NCI-H510A treated with DMSO at 0.1 percent for 48 hours (cell line): ENCODE measurements at regions not wholly inside any gene's neighbourhood (a gene's known extent, or its start where the extent isn't known, plus 50 kb on each side); places are given as distances from the start of the nearest gene placed in this dataset.

Source experiments
- DNase-seq: peaks from one replicate; lab custom pipeline; 2025; lab: John Stamatoyannopoulos, UW

DNA sequence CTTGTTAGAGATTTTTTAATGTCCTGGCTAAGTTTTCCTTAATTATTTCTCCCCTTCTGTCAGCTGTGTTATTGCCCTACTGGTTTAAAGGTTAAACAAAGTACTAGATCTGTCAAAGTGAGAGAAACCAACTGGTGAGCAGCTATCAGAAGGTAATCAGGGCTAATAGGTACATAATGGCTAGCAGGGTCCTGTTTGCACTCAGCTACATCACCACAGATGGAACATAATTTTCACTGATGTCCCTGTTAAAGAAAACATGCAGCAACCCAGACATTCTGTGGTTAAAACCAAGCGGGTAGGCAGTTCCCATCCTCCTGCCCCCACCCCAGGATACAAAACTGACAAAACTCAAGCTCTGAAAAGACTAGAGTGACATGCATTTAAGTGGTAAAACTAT is 473.9 kb downstream of the NR2F1-AS1 start:
- no peak for DNase-seq

DNA sequence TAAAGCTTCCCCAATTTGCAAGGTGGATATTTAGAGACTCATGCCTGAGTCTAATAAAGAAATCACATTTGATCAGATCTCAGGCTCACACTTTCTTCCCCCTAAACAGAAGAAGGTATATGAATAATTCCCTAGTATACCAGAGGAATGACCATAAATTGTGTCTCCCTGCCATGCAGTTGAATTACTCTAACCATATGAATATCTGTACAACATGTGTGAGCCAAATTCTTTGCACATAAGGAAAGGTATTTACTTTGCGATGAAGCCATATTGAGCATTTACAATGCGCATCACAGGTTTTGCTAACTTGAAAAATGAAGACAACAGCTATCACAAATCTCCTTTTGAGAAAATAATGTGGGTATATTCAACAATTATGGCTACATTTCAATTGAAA is 479.4 kb downstream of the NR2F1-AS1 start:
- no peak for DNase-seq

DNA sequence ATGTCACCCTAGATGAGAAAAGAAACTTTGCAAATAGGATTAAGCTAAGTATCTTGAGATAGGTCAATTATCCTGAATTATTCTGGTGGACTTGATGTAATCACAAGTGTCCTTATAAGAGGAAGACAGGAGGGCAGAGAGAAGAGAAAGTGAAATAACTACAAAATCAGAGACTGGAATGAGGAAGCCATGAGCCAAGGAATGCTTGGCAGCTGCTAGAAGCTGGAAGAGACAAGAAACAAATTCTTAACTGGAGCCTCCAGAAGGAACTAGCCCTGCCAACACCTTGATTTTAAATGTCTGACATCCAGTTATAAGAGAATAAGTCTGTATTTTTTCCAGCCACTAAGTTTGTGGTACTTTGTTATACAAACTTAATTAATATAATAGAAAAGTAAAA is 480.0 kb downstream of the NR2F1-AS1 start:
- DNase-seq: no peak

DNA sequence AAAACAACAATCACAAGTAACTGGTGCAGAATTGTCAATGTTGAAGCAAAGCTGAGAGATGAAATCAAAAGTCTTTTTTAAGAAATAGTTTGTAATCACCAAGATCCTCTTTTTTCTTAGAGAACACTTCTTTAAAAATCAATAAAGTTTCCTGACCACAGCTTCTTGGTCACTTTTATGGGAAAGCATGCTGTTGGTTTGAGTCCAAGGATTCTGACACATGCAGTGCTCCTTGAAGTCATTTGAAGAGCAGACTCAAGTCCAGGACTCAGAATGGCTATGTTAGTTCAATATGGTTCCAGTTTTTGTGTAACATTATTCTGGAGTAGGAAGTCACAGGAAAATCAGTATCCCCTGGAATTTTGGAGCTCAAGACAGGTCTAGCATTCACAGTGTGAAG is 480.6 kb downstream of the NR2F1-AS1 start:
- no peak for DNase-seq

DNA sequence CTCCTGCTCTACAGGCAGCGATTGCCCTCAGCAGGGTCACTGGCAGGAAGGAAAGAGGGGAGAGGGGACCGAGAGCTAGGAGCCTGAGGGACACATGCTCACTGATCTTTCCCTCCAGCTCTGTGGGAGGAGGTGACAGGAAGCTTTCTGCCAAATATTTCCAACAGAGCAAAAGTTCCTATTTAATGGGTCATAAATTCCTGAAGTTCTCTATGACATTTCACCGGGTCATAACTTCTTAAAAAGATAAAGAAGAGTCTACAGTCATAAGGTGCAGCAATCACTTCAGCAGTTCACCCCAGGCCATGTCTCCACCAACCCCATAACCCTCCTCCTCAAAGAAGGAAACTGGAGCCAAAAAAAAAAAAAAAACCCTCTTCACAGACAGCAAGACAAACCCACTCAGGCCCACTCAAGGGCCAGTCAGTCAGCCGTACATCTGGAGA is 481.1 kb downstream of the NR2F1-AS1 start:
- no peak for DNase-seq

DNA sequence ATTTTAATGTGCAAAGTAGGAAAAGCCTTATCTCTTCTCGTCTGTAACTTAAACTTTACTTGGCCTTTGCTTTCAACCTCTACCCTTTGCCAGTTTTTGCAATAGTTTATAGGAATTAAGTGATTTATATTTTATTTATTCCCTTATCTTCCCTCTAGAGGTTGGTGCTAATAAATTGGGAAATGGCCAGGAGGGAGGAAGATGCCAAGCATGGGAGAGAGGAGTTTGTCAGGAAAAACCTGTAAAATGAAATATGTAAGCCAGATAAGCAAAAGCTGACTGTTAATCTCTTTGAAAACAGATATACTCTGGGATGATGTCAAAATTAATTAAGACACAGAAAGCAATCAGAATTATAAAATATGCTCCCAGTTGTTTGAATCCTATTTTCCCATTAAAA is 484.5 kb downstream of the NR2F1-AS1 start:
- DNase-seq: no peak

DNA sequence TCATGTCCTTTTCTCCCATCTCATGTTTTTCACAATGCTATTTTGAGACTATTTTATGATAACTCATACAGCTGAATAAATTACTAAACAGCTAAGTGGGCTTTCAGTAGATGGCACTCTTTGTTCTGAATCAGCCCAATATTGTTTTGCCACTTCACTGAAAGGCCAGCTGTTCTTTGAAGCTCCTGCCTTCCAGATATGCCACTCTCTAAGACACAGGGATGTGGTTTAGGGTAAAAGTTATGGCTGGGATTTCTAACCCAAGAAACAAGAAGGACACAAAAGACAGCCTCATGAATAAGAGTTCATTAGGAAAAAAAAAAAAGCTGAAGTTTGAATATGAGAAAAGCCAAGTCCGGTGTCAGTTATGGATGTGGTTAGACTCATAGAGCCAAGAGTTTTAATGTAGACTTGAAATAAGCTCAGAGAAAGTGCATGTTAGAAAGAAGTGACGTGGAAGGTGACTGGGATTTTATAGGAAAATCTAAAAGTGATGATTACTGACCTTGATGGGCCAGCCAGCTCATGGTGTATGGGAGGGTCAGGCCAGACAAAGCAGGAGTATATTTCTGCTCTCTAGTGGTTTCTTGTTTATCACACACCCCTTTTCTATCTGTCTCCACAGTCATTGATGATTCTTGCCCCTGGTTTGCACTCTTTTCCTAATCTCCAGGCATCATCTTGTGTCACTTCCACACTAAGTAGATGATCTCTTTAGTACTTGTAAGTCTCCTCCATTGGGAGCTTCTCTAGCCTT is 488.5 kb downstream of the NR2F1-AS1 start:
- DNase-seq: no peak

DNA sequence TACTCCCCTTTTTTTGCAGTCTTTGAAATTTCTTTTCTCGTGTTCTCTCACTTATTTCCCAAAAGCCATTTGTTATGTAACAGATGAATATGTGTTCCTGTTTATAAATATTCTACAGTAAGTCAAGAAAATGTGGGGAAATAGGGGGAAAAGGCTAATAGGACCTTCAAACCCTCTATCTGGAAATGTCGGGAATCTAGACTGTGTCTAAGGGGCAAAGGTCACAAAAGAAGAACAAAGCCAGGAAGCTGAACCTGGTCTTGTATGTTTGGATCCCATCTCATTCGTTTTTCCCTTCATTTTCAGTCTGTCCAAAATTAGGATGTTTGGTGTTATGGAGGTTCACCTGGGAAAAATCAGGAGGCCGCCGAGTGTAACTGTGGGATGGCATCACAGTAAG is 490.3 kb downstream of the NR2F1-AS1 start:
- no peak for DNase-seq

DNA sequence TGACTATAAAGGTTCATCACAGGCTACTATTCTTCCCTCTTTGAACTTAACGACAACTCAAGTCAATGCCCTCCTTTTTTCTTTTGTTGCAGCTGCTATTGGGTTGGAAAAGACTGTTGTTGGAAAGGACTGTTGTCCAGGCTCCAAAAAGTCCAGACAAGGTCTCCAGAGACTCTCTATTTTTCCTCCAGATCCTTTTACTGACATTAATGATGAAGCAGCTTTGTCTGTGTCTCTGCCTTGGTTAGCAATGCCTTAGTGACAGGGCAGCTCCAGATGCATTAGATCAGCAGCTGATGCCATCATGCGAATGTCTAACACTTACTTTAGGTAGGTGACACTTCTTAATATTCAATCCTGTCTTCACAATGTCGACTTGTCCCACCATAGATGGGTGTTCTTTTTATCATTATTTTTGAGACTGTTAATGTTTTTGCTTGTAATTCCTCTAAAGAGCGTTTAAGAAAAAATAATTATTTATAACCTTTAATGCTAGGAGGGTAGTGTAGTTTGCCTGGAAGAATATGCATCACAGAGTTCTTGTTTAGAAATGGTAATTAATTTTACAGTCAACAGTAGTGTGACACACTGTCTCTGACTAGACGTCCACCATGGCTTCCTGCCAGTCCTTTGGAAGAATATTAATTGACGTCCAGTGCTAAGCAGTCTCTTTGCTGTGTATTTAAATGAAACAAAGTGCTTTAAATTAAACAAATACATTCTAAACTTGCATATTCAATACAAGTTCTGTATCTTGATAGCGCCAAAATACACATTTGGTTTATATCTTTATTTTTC is 492.2 kb downstream of the NR2F1-AS1 start:
- DNase-seq: no peak

DNA sequence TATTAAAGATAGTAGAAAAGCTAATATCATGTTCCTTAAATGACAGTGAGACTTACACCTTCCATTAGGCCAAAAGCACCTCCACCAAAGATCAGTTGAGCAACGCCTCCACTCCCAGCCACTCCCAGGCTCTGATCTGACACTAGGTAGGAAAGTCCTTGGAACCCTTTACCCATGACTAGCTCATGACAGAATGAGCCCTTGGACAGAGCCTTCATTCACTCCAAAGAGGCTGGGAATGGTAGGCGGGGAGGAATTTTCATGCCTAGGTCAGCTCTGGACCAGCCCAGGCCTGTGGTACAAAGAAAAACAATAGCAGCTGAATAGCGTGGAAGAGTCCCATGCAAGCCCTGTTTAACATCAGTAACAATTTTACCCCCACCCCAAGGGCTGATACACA is 493.7 kb downstream of the NR2F1-AS1 start:
- no peak for DNase-seq

DNA sequence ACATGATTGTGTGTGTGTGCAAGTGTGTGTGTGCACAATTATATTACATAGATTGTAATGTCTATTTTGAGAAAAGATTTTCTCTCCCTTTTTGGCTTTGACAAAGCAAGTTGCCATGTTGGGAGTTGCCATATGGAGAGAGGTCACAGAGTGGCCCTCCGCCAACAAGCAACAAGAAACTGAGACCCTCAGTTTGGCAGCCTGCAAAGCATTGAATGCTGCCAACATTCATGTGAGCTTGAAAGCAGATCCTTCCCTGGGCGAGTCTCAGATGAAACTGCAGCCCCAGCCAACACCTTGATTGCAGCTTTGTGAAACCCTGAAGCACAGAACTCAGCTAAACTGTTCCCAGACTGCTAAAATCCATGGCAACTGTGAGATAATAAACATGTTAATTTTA is 498.0 kb downstream of the NR2F1-AS1 start:
- no peak for DNase-seq

DNA sequence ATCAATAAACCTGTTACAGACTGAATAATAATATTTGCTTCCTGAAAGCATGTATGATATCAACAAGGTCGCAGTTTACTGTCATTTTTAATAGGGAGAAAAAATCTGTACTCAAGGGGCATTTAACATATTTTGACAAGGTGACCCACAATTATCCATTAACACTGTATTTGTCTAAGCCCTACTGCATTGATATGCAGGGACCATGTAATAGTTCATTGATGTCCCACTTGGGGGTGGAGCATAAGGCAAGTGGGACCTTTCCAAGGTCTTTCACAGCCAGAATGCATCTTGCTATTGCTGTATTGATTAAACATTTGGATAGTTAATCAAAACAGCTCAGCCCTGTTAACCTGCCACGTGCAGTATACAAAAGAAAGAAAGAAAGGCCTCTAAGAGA is 502.0 kb downstream of the NR2F1-AS1 start:
- no peak for DNase-seq

DNA sequence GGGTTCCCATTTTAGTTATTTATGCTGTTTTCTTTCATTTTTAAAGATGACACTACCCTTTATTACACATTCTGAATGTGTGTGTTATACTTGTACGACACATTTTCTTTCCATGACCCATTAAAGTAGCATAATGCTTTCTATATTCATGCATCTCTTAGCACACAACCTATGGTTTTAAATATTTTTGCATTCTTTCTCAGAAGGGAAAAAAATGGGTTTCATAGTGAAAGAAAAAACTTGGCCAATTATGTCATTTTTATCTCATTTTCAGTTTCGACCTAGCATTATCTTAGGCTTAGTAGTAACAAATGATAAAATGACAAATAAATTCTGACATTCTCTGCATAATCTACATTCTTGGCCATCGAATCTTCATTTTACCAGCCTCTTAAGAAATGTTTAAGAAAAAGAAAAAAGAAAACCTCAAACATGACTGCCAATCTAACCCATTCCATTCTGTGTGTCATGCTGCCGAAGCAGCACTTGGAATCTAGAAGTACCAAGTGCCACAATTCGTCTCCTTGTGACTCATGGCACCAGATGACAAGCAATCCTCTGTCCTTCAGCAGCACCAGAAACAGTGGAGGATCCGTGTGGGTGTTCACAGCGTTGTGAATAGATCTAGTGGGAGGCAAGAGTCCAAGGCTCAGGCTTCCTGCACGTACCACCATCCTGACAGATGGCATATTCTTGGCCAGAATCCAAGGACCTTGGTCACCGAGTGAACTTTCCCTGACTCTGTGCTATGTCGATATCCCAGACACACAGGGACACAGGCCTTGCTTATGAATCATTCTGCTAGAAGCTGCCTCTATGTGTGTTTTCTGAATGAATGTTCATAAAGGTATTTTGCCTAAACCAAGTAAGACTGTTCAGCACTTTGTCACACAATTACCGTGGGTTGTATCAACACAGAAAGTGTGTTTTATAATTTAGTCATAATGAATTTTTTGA is 502.7 kb downstream of the NR2F1-AS1 start:
- peak; percentile 2 for DNase-seq

DNA sequence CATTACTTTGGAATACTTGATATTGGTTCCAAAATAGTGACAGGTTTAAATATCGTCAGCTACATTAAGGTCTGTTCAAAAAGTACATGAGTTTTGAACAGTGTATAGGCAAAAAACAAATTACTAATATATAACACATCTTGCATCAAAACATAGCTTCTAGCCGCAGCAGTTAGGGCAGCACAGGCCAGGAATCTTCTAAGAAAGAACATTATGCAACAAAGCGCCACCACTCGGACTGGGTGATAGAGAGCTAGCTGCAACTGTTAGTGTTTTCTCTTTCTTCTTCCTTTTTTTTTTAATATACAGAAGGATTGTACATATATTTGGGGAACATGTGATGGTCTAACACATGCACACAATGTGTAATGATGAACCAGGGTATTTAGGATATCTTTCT is 504.5 kb downstream of the NR2F1-AS1 start:
- DNase-seq: no peak

DNA sequence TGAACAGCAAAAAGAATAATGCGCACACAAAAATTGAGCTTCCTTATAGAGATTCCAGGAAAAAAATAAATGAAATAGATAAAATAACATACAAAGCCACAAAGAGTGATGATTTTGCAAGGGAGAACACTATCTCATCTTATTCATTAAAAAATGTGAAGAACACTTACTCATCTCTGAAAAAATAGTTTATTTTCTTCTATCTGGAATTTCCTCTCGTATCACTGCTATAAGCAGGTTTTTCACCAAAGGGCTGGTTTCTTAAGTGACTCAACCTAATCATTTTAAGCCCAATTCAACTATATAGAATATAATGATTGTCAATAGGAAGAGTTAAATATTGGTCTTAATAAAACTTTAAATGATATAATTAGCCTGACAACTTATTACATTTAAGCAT is 504.9 kb downstream of the NR2F1-AS1 start:
- DNase-seq: no peak

DNA sequence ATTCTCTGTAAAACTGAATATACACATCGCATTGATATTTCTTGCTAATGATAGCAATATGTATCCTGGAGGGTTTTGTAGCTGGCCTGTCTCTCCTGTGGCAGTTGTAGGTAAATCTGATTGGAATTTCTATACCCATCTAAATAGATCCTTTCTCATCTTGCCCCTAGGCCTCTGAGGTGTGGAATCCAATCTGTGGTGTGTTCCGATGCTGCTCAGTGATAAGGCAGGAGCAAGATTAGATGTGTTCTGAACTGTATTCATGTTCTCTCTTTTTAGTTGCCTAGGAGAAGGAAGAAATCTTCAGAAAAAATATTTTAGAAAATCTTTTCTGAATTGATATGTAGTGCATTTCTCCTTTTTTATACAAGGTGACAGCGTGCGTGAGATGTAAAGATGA is 507.5 kb downstream of the NR2F1-AS1 start:
- no peak for DNase-seq

DNA sequence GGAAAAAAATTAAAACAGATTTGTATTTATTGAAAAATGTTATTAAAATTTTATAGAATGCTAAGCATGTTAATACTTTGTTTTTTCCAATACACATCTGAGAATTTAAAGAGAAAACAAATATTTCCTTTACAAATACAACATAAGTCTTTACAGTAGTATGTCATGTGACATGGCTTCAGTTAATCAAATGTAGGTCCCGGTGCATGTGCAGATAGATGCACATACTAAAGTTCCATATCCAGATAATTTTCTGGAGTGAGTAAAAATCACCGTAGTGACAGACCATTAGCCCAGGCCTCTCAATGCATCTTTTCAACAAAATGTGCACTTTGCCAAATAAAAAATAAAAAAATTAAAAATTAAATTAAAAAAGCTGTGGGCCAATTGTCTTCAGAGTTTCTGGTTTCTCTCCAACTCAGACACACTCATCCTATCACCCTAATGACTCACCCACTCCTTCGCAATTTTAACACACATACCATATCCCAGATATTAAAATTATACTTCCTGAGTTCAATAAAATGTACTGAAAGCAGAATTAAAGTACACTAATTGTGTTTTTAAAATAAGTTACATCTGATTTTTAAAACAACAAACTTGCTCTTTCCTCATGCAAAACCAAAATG is 508.1 kb downstream of the NR2F1-AS1 start:
- DNase-seq: no peak

DNA sequence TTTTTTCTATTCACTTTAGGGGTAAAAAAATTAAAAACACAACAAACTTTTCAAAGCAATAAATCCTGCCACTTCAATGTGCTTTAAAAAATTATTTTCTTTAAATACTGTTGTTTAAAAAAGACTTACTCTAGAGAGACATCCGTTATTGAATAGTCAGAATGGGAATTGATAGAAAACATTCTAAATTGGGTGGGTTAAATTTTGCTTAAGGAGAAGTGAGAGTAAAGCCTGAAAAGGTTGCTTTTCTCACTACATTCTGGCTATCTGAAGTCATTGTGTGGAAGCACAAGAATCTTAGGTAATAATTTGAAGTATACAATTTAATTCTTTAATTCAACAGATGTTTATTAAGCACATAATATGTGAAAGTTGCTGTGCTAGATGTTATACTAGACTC is 509.3 kb downstream of the NR2F1-AS1 start:
- DNase-seq: no peak

DNA sequence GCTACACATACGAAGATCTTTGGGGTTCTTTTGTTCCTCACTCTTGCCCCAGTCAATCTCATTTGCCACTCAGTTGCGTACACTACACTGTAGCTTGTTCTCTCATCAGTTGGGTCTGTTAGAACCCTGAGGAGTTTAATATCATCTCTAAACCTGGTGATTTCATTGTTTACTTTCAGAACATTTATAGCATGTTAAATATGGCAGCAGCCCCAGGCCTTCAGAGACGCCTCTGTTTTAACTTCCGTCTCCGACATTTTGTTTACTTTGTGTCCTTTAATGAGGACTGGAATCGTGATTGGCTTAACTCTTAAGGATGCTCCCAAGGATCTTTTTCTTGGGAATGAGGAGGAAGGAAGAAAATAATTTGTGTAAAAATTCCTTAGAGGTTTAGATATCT is 510.1 kb downstream of the NR2F1-AS1 start:
- no peak for DNase-seq

DNA sequence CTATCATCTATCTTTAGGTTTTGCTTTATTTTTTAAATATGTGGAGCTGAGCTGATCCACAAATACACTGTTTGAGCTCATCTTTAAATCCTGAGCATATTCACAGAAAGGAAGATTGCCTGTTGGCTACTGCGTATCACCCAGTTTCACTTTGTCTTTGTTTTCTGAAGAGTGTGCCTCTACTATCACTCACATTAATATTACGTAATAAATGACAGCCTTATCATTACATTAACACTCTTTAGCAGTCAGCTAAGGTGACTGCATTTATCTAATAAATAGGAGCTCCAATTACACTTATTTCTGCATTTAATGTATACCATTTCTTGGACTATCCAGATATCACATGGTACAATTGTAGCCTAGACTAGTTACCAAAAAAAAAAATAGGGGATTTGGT is 511.7 kb downstream of the NR2F1-AS1 start:
- DNase-seq: no peak

DNA sequence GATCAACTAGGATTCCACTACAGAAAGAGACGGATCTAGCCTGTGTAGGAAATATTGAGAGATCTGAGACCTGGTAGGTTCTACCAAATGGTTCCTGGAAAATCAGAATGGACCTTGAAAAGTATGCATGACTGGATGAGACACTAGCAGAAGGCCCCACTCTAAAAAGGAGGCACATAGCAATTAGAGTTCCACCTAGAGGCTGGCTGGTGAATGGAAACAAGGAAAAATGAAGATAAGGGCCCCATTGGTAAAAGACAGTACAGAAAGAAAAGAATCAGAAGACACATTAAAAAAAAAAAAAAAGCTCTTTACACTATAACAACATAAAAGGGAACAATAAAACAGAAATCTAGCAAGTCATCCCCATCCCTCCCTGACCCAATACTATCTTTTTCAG is 518.5 kb downstream of the NR2F1-AS1 start:
- DNase-seq: no peak

DNA sequence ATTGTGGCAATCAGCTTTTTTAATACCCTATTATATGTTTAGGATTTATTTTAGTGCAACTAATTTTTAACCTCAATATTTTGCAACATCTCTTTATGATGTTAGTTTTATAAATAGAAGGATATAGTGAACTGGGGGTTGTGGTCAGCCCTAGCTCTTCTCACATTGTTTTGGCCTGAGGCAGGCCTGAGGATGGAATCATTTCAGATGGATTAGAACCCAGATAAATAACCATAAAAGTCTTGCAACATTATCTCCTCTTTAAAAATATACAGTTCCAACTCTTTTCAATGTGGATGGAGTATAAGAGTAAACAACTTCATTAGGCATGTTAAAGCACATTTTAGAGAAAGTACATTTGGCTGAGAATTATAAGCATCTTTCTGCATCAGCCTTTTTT is 522.7 kb downstream of the NR2F1-AS1 start:
- no peak for DNase-seq
